GM19043 (cell line): ENCODE measurements at regions not wholly inside any gene's neighbourhood (a gene's known extent, or its start where the extent isn't known, plus 50 kb on each side); places are given as distances from the start of the nearest gene placed in this dataset.
"Not testable (repeated sequence)": the region's sequence is repeated elsewhere in the genome, so short reads cannot be mapped to it uniquely, and the experiment has no call there.

Experiments used
- ATAC-seq: cut with Tn5 transposase; IDR thresholded peaks from one replicate; pipeline ENCODE4 v1.9.1; 2021; ENCODE audit warnings: low read depth; ENCODE audit not compliant: unreplicated experiment

DNA sequence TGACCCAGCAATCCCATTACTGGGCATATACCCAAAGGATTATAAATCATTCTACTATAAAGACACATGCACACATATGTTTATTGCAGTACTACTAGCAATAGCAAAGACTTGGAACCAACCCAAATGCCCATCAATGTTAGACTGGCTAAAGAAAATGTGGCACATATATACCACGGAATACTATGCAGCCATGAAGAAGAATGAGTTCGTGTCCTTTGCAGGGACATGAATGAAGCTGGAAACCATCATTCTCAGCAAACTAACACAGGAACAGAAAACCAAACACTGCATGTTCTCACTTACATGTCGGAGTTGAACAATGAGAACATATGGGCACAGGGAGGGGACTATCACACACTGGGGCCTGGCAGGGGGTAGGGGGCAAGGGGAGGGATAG lies 183.0 kb downstream of the HACE1 start:
- not testable (repeated sequence) for ATAC-seq

DNA sequence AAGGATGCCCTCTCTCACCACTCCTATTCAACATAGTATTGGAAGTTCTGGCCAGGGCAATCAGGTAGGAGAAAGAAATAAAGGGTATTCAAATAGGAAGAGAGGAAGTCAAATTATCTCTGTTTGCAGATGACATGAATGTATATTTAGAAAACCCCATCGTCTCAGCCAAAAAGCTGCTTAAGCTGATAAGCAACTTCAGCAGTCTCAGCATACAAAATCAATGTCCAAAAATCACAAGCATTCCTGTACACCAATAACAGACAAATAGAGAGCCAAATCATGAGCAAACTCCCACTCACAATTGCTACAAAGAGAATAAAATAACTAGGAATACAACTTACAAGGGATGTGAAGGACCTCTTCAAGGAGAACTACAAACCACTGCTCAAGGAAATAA lies 184.6 kb downstream of the HACE1 start:
- not testable (repeated sequence) for ATAC-seq

DNA sequence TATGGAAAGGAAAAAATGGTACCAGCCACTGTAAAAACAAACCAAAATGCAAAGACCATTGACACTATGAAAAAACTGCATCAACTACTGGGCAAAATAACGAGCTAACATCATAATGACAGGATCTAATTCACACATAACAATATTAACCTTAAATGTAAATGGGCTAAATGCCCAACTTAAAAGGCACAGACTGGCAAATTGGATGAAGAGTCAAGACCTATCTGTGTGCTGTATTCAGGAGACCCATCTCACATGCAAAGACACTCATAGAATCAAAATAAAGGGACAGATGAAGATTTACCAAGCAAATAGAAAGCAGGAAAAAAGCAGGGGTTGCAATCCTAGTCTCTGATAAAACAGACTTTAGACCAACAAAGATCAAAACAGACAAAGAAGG lies 186.6 kb downstream of the HACE1 start:
- ATAC-seq, result not testable (repeated sequence)

DNA sequence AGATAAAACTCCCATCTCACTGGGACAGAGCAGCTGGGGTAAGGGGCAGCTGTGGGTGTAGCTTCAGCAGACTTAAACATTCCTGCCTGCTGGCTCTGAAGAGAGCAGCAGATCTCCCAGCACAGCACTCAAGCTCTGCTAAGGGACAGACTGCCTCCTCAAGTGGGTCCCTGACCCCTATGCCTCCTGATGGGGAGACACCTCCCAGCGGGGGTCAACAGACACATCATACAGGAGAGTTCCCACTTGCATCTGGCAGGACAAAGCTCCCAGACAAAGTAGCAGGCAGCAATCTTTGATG lies 188.2 kb downstream of the HACE1 start:
- ATAC-seq, result not testable (repeated sequence)

DNA sequence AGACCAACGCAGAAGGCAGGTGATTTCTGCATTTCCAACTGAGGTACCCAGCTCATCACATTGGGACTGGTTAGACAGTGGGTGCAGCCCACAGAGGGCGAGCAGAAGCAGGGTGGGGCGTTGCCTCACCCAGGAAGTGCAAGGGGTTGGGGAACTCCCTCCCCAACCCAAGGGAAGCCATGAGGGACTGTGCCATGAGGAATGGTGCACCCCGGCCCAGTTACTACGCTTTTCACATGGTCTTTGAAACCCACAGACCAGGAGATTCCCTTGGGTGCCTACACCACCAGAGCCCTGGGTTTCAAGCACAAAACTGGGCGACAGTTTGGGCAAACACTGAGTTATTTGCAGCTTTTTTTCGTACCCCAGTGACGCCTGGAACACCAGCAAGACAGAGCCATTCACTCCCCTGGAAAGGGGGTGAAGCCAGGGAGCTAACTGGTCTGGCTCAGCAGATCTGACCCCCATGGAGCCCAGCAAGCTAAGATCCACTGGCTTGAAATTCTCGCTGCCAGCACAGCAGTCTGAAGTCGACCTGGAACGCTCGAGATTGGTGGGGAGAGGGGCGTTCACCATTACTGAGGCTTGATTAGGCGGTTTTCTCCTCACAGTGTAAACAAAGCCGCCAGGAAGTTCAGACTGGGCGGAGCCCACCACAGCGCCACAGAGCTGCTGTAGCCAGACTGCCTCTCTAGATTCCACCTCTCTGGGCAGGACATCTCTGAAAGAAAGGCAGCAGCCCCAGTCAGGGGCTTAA lies 188.7 kb downstream of the HACE1 start:
- ATAC-seq, result not testable (repeated sequence)

DNA sequence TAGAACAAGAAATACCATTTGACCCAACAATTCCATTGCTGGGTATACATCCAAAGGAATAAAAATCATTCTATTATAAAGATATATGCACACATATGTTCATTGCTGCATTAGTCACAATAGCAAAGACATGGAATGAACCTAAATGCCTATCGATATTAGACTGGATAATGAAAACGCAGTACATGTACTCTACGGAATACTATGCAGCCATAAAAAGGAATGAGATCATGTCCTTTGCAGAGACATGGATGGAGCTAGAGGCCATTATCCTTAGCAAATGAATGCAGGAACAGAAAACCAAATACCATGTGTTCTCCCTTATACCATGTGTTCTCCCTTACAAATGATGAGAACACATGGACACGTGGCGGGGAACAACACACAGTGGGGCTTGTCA lies 190.2 kb downstream of the HACE1 start:
- ATAC-seq, result no peak

DNA sequence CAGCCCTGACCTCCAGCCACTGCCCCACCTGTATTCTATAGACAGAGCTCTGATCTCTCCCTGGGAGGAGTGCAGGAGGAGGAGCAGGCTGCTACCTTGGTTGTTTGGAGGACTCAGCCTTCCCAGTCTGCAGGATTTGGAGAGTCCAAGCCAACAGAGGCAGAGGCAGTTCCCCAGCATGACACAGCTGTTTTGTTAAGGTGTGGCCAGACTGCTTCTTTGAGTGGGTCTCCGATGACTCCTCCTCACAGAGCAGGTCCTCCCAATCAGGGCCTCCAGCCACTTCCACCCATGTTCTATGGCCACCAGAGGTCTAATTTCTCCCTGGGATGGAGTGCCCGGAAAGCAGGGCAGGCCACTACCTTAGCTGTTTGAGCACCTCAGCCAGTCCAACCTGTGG lies 203.5 kb downstream of the HACE1 start:
- ATAC-seq, result no peak

DNA sequence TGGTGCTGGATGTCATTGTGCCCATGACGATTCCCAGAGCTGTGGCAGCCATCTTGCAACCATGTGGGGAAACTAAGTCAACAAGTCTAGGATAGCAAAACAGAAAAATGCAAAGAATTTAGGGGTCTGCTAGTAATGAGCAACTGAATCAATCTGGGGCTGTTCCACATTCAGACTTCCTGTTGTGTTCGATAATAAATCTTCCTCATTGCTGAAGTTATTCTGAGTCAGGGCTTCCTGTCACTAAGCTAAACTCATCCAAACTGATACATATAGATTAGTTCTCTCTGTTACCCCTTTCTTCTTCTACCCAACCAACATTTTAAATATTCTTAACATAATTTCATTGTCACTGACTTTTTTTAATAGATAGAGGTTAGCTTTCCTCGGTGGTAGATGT lies 205.9 kb downstream of the HACE1 start:
- no peak for ATAC-seq

DNA sequence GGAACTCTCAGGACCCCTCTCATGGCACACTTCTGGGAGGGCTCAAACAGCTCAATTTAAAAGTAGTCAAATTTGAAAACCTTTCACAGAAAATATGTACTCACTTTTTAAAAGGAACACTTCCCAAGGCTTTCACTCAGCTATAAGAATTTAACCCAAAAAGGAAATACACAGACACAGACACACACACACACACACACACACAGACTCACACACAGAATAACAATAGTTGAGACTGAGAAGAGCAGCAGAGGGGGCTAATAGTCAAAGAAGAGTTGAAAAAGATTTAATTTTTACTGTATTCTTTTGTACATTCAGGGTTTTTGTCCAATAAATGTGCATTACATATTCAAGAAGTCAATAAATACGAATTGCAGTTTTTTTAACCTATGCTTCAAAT lies 211.4 kb downstream of the HACE1 start:
- no peak for ATAC-seq

DNA sequence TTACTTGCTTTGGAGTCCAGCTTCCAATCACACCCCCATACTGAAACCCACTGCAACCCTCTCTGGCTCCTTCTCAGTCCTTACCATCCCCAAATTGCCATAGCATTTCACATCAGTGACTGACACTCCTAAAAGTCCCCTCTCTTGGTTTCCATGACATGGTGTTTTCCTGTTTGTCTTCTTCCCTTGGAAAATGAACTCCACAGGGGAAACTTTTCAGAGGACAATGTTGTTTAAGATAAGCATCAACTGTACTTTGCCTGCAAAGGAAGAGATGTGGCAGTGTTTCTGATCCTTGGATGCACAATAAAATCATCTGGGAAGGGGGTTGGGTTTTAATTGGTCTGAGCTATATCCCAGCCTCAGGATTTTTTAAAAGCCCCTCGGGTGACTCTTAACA lies 214.9 kb downstream of the HACE1 start:
- no peak for ATAC-seq

DNA sequence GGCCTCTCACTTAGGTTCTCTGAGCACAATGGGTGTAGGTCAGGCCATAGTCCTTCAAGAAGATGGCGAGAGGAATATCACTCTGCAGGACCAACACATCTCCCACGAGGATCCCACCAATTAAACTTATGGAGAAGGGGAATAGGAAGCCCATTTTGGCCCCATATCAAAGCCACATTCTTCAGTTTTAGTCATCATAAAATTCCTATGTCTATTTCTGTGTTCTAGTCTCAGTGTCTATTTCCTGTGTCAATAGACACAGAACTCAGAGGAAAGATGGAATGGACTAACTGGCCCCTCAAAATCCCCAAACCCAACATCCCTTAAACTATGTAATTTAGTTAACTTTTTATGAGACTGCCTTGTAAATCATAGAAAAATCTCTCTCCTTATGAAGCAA lies 216.8 kb downstream of the HACE1 start:
- ATAC-seq, result no peak

DNA sequence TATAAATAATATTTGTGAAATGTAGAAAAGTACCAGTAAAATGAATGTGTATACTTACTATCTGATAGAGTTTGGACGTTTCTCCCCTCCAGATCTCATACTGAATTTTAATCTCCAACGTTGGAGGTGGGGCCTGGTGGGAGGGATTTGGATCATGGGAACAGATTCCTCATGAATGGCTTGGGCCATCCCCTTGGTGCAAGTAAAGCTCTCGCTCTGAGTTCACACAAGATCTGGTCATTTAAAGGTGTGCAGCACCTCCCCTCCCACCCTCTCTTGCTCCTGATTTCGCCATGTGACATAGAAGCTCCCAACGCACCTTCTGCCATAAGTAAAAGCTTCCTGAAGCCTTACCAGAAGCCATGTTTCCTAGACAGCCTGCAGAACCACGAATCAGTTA lies 219.0 kb downstream of the HACE1 start:
- no peak for ATAC-seq

DNA sequence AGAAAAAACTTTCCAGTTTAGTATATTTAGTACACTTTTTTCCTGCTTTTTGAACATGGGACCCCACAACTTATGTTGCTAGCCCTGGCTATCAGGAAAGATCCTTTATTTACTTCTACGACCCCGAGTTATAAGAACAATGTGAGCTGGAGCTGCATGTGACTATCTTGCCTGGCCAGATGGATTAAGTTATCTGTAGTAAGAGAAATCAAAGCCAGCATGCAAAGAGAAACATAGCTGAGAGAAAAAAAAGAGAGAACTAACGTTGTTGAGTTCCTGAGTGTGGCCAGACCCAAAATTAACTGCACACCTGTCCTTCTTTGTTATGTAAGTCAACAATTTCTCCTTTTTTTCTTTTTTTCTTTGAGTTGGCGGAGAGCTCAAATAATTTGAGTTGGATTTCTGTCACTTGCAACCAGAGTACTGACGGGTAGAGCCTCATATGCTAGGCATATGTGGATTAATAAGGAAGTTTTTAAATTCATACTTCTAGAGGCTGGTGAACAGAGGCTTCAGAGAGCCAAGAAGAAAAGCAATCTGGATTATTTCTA lies 219.5 kb downstream of the HACE1 start:
- peak; percentile 5 for ATAC-seq

DNA sequence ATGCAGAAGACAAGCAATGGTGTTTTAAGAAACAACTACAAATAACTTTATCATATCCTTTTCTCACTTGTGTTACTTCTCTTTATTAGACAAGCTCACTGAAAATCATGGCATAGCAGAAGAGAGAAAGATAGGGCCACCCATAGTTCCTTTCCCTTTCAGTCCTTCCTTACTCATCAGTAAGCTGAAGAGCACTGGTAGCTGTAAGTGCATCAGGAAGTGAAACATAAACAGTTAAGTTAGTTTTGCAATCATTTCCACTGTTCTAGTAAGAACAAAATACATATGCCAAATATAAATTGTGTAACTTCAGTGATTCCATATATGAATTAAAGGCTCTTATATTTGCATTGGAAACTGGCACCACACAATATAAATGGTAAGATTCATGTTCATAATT lies 220.1 kb downstream of the HACE1 start:
- ATAC-seq, result peak; percentile 95

DNA sequence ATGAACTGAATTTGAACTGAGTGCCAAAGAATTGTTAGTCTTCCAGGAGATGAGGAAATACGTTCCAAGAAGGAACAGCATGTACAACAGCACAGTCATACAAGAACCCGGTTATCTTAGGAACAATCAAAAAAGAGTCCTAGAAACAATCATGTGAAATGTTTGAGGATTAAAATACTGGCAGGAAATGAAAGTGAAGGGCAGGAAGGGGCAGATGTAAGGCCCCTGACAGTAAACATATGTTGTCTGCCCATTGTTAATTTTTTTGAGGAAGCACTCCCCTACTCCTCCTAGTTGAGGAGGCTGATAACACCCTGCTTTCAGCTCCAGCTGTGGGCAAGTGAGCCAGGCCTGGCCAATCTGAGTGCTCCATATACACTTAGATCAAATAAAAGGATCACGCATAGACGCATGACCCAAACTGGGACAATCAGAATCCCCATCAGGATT lies 220.9 kb downstream of the HACE1 start:
- no peak for ATAC-seq

DNA sequence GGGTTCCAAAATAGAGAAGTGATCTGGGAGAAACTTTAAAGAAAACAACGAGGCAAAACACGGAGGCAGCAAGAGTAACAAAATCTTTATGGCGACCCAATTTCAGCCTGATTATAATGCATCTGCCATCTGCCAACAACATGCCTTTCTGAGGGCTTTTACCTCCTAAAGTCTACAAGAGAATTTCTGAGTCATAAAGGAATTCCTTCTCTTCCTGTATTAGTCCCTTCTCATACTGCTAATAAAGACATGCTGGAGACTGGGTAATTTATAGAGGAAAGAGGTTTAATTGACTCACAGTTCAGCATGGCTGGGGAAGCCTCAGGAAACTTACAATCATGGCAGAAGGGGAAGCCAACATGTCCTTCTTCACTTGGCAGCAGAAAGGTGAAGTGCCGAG lies 226.6 kb downstream of the HACE1 start:
- ATAC-seq, result no peak

DNA sequence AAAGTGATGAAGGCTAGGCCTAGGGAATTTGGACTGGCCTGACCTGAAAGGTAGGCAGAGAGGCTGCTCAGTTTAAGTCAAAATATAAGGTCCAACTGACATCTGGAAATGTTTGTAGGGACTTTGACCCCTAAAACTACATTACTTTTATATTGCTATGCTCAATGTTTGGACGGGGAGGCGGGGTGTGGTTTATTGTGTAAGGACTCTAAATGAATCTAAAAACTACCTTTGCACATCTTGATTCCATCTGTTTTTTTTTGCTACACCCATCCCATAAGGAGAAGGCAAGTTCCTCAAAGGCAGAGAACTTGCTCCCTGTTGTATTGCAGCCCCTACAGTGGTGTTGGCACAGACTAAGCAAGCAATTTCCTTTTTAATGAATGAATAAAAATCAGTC lies 227.1 kb downstream of the HACE1 start:
- no peak for ATAC-seq

DNA sequence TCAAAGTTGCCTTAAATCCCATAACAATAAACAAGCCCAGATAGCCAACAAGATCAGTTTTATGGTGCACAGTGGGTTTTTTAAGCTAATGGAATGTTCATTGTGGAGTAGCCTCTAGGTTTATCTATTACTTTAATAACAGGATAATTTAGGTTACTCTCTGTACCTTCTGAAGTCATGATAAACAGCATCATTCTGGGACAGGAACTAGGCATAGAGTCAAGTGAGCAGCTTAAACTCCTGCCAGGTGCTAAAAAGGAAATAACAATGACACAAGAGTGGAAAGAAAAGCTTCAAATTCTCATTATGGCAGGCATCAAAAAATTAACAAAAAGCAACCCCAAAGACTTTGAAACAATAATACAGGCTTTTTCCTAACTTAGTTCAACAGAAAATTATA lies 228.8 kb downstream of the HACE1 start:
- no peak for ATAC-seq

DNA sequence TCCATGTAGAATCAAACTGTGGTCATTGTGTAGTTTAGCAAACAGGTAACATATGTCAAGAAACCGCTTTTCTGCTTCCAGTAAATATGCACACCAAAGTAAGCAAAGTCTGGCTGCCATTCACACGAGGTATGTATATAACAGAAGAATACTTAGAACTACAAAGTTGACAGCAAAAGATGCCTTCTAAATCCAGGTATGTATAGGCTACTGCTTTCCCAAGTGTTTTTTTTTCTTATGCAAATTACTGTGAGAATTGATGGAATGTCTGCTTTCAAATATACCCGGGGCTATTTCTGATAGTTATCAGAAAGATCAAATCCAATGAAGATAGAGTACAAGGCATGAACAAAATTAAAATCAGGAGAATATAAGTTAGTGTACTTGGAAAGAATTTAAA lies 229.2 kb downstream of the HACE1 start:
- no peak for ATAC-seq

DNA sequence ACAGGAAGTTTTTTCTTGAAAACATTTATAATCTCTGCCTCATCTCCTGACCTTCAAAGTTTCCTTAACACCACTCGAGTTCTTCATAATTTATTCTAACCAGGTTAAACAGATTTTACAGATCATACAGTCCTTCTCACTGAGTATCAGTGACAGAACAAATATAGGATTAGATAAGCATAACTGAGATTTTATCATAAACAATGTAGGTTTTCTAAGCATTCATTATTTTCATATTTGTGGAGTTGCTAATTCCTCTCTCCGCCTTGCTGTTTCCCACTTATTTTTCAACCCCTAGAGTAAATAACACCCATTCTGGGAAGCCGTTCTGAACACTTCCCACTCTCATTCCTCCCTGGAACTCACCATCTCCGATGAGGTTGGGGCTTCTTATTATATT lies 229.9 kb downstream of the HACE1 start:
- ATAC-seq, result no peak

DNA sequence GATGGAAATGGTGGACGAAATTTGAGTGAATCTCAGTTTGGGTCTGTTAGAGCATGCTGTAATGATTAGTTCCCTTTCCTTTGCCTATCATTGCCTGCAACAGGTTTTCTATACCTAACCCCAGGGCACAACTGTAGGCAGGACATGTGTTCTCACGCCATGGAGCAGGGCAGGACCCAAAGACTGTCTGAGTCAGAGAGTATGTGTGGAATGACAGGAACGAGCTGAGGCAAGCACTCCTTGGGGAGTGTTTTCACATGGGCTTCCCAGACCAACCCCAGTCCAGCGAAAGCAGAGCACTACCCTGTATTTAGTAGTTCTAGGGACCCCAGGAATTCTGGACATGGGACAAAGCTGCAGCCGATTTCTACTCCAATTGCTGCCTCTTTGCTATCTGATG lies 234.2 kb downstream of the HACE1 start:
- ATAC-seq, result no peak

DNA sequence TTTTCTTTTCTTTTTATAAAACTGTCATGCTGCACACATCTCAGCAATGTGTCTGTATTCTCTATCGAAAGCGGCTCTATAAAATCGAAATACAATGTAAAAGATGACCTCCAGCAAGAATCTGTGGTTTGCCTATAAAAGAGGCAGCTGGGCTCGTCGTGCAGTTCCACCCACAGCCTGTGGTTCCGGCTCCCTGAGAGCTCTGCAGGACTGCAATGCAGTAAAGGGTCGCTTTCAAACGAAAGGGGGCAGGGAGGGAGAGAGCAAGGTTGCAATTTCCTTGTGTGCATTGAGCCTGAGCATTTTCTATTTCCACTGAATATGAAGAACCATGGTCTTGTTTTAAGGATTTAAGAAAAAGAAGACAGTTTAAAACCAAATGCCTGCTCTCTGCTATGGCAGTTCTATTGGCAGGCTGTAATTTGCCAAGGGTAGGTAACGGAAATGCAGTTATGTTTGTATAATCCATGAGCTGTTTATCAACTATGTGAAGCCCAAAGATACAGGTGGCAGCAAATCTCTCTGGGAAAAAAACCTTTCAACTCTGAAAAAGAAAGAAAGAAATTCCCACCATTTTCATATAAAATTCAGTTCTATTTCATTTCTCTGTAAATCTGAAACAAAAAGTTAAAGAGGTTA lies 236.5 kb downstream of the HACE1 start:
- no peak for ATAC-seq
